ENCODE measurements at regions not wholly inside any gene's neighbourhood (a gene's known extent, or its start where the extent isn't known, plus 50 kb on each side); places are given as distances from the start of the nearest gene placed in this dataset.

- intact Hi-C loops (cut with DNase I), result no loop called here
- DNase-seq (ENCODE audit: low spot score), result no peak
- Histone ChIP-seq H3K27ac (no peak overlapping the region), H3K27me3 (replicated peaks; ENCODE audit: insufficient read depth) (no peaks in the 10 kb centered on the region), H3K4me1 (replicated peaks) (no peaks in the 10 kb centered on the region), H3K36me3 (no peaks in the 10 kb centered on the region), H3K9me3 (no peaks in the 10 kb centered on the region), H3K4me3 (no peak overlapping the region)
- TF ChIP-seq POLR2A (IDR thresholded peaks at IDR 0.05) (no peak), POLR2AphosphoS5 (IDR thresholded peaks at IDR 0.05) (no peak)
- TF ChIP-seq, protein P1, sequence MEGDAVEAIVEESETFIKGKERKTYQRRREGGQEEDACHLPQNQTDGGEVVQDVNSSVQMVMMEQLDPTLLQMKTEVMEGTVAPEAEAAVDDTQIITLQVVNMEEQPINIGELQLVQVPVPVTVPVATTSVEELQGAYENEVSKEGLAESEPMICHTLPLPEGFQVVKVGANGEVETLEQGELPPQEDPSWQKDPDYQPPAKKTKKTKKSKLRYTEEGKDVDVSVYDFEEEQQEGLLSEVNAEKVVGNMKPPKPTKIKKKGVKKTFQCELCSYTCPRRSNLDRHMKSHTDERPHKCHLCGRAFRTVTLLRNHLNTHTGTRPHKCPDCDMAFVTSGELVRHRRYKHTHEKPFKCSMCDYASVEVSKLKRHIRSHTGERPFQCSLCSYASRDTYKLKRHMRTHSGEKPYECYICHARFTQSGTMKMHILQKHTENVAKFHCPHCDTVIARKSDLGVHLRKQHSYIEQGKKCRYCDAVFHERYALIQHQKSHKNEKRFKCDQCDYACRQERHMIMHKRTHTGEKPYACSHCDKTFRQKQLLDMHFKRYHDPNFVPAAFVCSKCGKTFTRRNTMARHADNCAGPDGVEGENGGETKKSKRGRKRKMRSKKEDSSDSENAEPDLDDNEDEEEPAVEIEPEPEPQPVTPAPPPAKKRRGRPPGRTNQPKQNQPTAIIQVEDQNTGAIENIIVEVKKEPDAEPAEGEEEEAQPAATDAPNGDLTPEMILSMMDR (IDR thresholded peaks at IDR 0.05), result no peak
- WGBS, result 63% methylated on average over 6 of the region's 6 CpGs
These were observed 246.6 kb upstream of the RTL1 start for GRCh38 chr14:101150039-101150610.

GRCh38 chr14:101151226-101151926, 247.9 kb upstream of the RTL1 start:
- no peak for DNase-seq (ENCODE audit: low spot score)
- H3K4me1 ChIP-seq (replicated peaks), result no peaks in the 10 kb centered on the region
- no peaks in the 10 kb centered on the region for H3K9me3 ChIP-seq
- H3K27ac ChIP-seq, result no peak overlapping the region
- H3K36me3 ChIP-seq, result no peaks in the 10 kb centered on the region
- 59% methylated on average over 28 of the region's 28 CpGs for WGBS
- H3K27me3 ChIP-seq (replicated peaks; ENCODE audit: insufficient read depth), result no peaks in the 10 kb centered on the region
- H3K4me3 ChIP-seq, result no peak overlapping the region
- no peak for TF ChIP-seq POLR2A (IDR thresholded peaks at IDR 0.05)
- TF ChIP-seq, protein P1 (IDR thresholded peaks at IDR 0.05), result no peak
- TF ChIP-seq POLR2AphosphoS5 (IDR thresholded peaks at IDR 0.05), result no peak
- intact Hi-C loops (cut with DNase I), result no loop called here

DNA sequence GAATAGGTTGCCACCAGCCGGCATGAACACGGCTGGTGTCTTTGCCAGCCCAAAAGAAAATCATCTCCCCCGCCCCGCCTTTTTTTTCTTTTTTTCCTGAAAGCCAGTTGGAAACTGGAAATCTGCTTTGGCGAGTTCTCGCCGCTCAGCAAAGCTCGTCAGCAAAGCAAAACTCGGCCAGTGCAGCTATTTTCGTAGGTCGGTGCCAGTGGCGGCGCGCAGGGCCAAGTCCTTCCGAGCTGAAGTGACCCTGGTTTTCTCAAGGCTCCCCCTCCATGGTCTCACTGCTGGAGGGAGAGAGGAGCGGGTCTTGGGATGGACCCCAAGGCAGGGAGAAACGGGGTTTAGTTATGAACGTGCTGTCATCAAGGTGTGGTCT, 248.4 kb upstream of the RTL1 start:
- no peaks in the 10 kb centered on the region for H3K4me1 ChIP-seq (replicated peaks)
- no peaks in the 10 kb centered on the region for H3K9me3 ChIP-seq
- no peak overlapping the region for H3K4me3 ChIP-seq
- no peak overlapping the region for H3K27ac ChIP-seq
- intact Hi-C loops (cut with DNase I), result no loop called here
- H3K27me3 ChIP-seq (replicated peaks; ENCODE audit: insufficient read depth), result no peaks in the 10 kb centered on the region
- TF ChIP-seq, protein P1 (IDR thresholded peaks at IDR 0.05), result no peak
- TF ChIP-seq POLR2A (IDR thresholded peaks at IDR 0.05) (no peak), POLR2AphosphoS5 (IDR thresholded peaks at IDR 0.05) (no peak)
- no peaks in the 10 kb centered on the region for H3K36me3 ChIP-seq
- WGBS, result 87% methylated on average over 18 of the region's 18 CpGs
- DNase-seq (ENCODE audit: low spot score), result no peak

DNA sequence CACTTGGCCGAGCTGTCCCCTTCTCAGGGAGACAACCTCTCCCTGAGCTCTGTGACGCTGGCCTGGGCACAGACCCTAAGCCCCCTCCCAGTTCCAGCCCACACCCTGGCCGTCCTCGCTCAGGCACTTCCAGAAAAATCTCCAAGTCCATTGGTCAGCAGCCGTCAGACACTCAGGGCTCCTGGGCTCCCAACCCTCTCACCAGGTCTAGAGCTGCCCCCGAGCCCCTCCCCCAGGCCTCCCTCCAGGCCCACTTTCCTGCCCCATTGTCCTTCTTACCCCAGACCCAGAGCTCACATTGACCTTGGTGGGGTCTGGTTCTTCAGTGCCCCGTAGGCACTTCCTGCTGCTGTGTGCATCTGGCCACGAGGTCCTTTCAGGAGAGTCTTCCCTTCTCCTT, 249.3 kb upstream of the RTL1 start:
- Histone ChIP-seq H3K4me1 (replicated peaks) (no peaks in the 10 kb centered on the region), H3K27me3 (replicated peaks; ENCODE audit: insufficient read depth) (no peaks in the 10 kb centered on the region), H3K27ac (no peak overlapping the region), H3K4me3 (no peak overlapping the region), H3K9me3 (no peaks in the 10 kb centered on the region), H3K36me3 (no peaks in the 10 kb centered on the region)
- WGBS, result 90% methylated on average over 8 of the region's 8 CpGs
- TF ChIP-seq, protein P1 (IDR thresholded peaks at IDR 0.05), result no peak
- no peak for TF ChIP-seq POLR2A (IDR thresholded peaks at IDR 0.05)
- TF ChIP-seq POLR2AphosphoS5 (IDR thresholded peaks at IDR 0.05), result no peak
- intact Hi-C loops (cut with DNase I), result no loop called here
- DNase-seq (ENCODE audit: low spot score), result no peak

DNA sequence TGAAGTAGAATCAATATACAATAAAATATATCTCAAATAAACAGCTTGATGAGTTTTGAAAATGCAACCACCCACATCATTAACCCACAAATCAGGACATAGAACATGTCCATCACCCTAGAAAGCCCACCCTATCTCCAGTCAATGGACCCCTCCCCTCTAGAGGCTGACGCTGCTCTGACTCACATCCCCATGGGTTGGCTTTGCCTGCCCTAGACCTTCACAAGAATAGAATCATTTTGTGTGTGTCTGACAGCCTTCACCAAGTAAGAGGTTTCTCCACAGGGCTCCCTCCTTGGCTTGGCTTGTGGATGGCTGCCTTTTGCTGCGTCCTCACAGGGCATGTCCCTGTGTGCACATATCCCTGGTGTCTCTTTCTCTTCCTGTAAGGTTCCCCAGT, 250.2 kb upstream of the RTL1 start:
- WGBS, result 98% methylated on average over 2 of the region's 2 CpGs
- Histone ChIP-seq H3K4me3 (no peak overlapping the region), H3K36me3 (no peaks in the 10 kb centered on the region), H3K4me1 (replicated peaks) (no peaks in the 10 kb centered on the region), H3K9me3 (no peaks in the 10 kb centered on the region), H3K27me3 (replicated peaks; ENCODE audit: insufficient read depth) (no peaks in the 10 kb centered on the region), H3K27ac (no peak overlapping the region)
- no peak for TF ChIP-seq POLR2AphosphoS5 (IDR thresholded peaks at IDR 0.05)
- no peak for TF ChIP-seq POLR2A (IDR thresholded peaks at IDR 0.05)
- TF ChIP-seq, protein P1 (IDR thresholded peaks at IDR 0.05), result no peak
- intact Hi-C loops (cut with DNase I), result no loop called here
- DNase-seq (ENCODE audit: low spot score), result no peak

Measured in prostate gland (tissue), 2 donors.